ENCODE measurements at regions not wholly inside any gene's neighbourhood (a gene's known extent, or its start where the extent isn't known, plus 50 kb on each side); places are given as distances from the start of the nearest gene placed in this dataset.

DNA sequence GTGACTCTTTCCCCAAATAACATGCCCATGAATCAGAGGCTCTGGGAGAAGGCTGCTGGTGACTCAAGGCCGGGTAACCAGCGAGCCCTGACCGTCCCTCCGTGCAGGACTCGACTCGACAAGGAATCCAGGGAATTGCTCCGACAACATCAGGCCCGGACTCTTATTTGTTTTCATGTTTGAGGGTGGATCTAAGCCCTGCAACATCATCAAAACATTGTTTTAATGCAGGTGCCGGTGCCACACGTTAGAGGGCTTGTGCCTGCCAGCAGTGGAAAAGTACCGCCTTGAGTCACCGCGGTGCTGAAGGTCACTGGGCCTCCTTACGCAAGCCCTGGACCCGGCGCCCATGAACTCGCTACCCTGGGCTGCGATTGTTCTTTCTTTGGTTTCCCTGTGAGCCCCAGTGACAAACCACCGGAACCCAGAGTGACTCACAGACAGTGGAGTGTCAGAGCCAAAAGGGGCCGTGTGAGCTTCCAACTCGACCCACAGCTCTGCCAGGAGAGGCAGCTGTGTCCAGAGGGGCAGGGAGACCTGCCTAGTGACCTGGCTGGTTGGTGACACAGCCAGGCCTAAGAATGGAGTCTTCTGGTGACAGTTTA lies 139.4 kb upstream of the SHH start:
- TF ChIP-seq YY1 (IDR thresholded peaks at IDR 0.05; ENCODE audit: insufficient read depth, insufficient read length) (no peak), ZNF274 (IDR thresholded peaks at IDR 0.05; ENCODE audit: low read depth, low read length) (no peak), SUZ12 (IDR thresholded peaks at IDR 0.05; ENCODE audit: extremely low read depth, insufficient read depth, insufficient read length) (no peak)
